Esophagus muscularis mucosa (tissue), 4 donors: ENCODE measurements at regions not wholly inside any gene's neighbourhood (a gene's known extent, or its start where the extent isn't known, plus 50 kb on each side); places are given as distances from the start of the nearest gene placed in this dataset.

ENCODE experiments used
- DNase-seq: peaks from one replicate; pipeline ENCODE4 v3.0.0-alpha.2; 2017; ENCODE audit errors: extremely low spot score
- H3K27ac ChIP-seq, 4 donors: fragments of 200-600 bp; sonication (generic); replicated peaks in 1 of 4; 1 replicate in 3 of 4; 2 replicates in 1 of 4; pipeline ENCODE4 v1.5.1; 2016 to 2019; ENCODE audit warnings: mild to moderate bottlenecking in 1 of 4
- H3K27me3 ChIP-seq, 4 donors: fragments of 200-600 bp; sonication (generic); one replicate each; pipeline versions ENCODE4 v1.5.1 to v1.6.0; 2016 to 2019
- H3K36me3 ChIP-seq, 4 donors: fragments of 200-600 bp; sonication (generic); one replicate each; pipeline ENCODE4 v1.5.1; 2016 to 2019
- H3K4me1 ChIP-seq, 4 donors: fragments of 200-600 bp; sonication (generic); one replicate each; pipeline ENCODE4 v1.5.1; 2016 to 2019
- H3K4me3 ChIP-seq, 4 donors: fragments of 200-600 bp; sonication (generic); 1 replicate in 2 of 4; 2 replicates in 2 of 4; pipeline ENCODE4 v1.5.1; 2016 to 2019; ENCODE audit warnings: mild to moderate bottlenecking in 4 of 4, moderate library complexity in 1 of 4
- H3K9me3 ChIP-seq, 4 donors: fragments of 200-600 bp; sonication (generic); 1 replicate in 3 of 4; 2 replicates in 1 of 4; pipeline ENCODE4 v1.5.1; 2016 to 2019
- CTCF ChIP-seq, 3 experiments: fragments of 200-600 bp in 2 of 3; fragments of 450-650 bp in 1 of 3; sonication (generic) in 2 of 3; IDR thresholded peaks; one replicate each; pipeline ENCODE4 v1.5.1; 2017 to 2019; ENCODE audit warnings: antibody characterized with exemption in 3 of 3, mild to moderate bottlenecking in 2 of 3, moderate library complexity in 1 of 3
- EP300 ChIP-seq: sonication (generic); formaldehyde crosslinking; IDR thresholded peaks from one replicate; pipeline ENCODE4 v1.6.1; 2017; ENCODE audit warnings: antibody characterized with exemption
- POLR2A ChIP-seq: fragments of 450-650 bp; IDR thresholded peaks from one replicate; pipeline ENCODE4 v1.6.1; 2017; ENCODE audit warnings: antibody characterized with exemption, moderate library complexity, mild to moderate bottlenecking, low read depth
- POLR2AphosphoS5 ChIP-seq, 2 donors: sonication (generic); formaldehyde crosslinking; IDR thresholded peaks; one replicate each; pipeline ENCODE4 v1.6.1; 2017; ENCODE audit warnings: antibody characterized with exemption in 2 of 2
- WGBS: methylation state at CpG from one replicate; pipeline ENCODE4 v1.1.5; 2018; 5-methylcytosine and 5-hydroxymethylcytosine counted together
- intact Hi-C: fragments of 100-400 bp; cut with DNase I; formaldehyde crosslinking; loops from one replicate; pipeline ENCODE4 v1.15.1; 2023

DNA sequence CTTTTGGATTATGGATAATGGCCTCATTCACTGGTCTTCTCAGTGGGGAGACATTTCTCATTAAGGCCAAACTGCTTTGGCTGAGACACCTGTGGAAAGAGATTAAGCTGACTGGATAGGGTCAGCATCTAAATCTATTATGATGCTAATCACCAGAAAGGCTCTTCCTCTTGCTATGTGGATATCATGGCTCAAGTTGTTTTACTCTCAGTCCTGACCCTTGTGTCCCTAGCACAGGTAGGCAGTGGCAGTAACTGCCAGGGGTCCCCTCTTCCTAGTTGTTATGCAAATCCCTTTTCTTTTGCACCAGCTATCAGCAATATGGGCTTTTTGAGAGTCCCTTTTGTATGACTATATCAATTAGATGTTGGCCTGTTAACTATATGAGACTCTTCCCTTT lies 335.7 kb upstream of the PLET1 start:
- Histone ChIP-seq H3K27ac (no peak overlapping the region), H3K4me3 (no peak overlapping the region), H3K9me3 (no peaks in the 10 kb centered on the region), H3K27me3 (no peaks in the 10 kb centered on the region), H3K4me1 (peaks cover 0 to 5% (median 0%) of the 10 kb centered on the region in 4 donors), H3K36me3 (no peaks in the 10 kb centered on the region)
- intact Hi-C loops, result no loop called here
- TF ChIP-seq CTCF (IDR thresholded peaks at IDR 0.05), result no peak
- no peak for DNase-seq

- no peaks in the 10 kb centered on the region for H3K4me1 ChIP-seq
- no peak overlapping the region for H3K4me3 ChIP-seq
- TF ChIP-seq CTCF (IDR thresholded peaks at IDR 0.05) (no peak), POLR2A (no peak), EP300 (no peak), POLR2AphosphoS5 (IDR thresholded peaks at IDR 0.05) (no peak)
- no peak overlapping the region for H3K27ac ChIP-seq
- no peaks in the 10 kb centered on the region for H3K27me3 ChIP-seq
- no peaks in the 10 kb centered on the region for H3K9me3 ChIP-seq
- 84% methylated on average over 2 of the region's 2 CpGs for whole genome bisulfite sequencing
- intact Hi-C loops, result no loop called here
- DNase-seq, result no peak
- no peaks in the 10 kb centered on the region for H3K36me3 ChIP-seq
These were observed 336.7 kb upstream of the PLET1 start for GRCh38 chr11:112597286-112597790.

- Histone ChIP-seq H3K4me3 (no peak overlapping the region), H3K27ac (no peak overlapping the region), H3K27me3 (no peaks in the 10 kb centered on the region), H3K36me3 (no peaks in the 10 kb centered on the region), H3K4me1 (no peaks in the 10 kb centered on the region), H3K9me3 (no peaks in the 10 kb centered on the region)
- no peak for TF ChIP-seq EP300
- no peak for TF ChIP-seq CTCF (IDR thresholded peaks at IDR 0.05)
- TF ChIP-seq POLR2AphosphoS5 (IDR thresholded peaks at IDR 0.05), result no peak
- no peak for TF ChIP-seq POLR2A
- no peak for DNase-seq
- intact Hi-C loops, result no loop called here
These were observed 338.6 kb upstream of the PLET1 start for GRCh38 chr11:112599265-112599664.

GRCh38 chr11:112599856-112600533 lies 339.3 kb upstream of the PLET1 start:
- TF ChIP-seq POLR2AphosphoS5 (IDR thresholded peaks at IDR 0.05) (no peak), POLR2A (no peak), CTCF (IDR thresholded peaks at IDR 0.05) (no peak)
- no peak overlapping the region for H3K27ac ChIP-seq
- no peak overlapping the region for H3K4me3 ChIP-seq
- no peaks in the 10 kb centered on the region for H3K9me3 ChIP-seq
- DNase-seq, result no peak
- no peaks in the 10 kb centered on the region for H3K4me1 ChIP-seq
- intact Hi-C loops, result no loop called here
- 72% methylated on average over 5 of the region's 5 CpGs for WGBS
- H3K36me3 ChIP-seq, result no peaks in the 10 kb centered on the region
- no peaks in the 10 kb centered on the region for H3K27me3 ChIP-seq

GRCh38 chr11:112605093-112605666 lies 344.5 kb upstream of the PLET1 start:
- Histone ChIP-seq H3K36me3 (no peaks in the 10 kb centered on the region), H3K9me3 (no peaks in the 10 kb centered on the region), H3K27ac (no peak overlapping the region), H3K4me3 (no peak overlapping the region), H3K27me3 (no peaks in the 10 kb centered on the region), H3K4me1 (peaks cover 0 to 7% (median 4%) of the 10 kb centered on the region in 4 donors)
- intact Hi-C loops, result no loop called here
- no peak for DNase-seq
- TF ChIP-seq POLR2AphosphoS5 (IDR thresholded peaks at IDR 0.05) (no peak), EP300 (no peak), POLR2A (no peak), CTCF (IDR thresholded peaks at IDR 0.05) (no peak)
